Mesothelial cell of epicardium (in vitro differentiated cells): ENCODE measurements at regions not wholly inside any gene's neighbourhood (a gene's known extent, or its start where the extent isn't known, plus 50 kb on each side); places are given as distances from the start of the nearest gene placed in this dataset.

Source experiments
- DNase-seq, 2 experiments: peaks; one replicate each; pipeline ENCODE4 v3.0.0; 2021; ENCODE audit warnings: low spot score in 2 of 2; ENCODE audit not compliant: unreplicated experiment in 2 of 2
- H3K27ac Mint-ChIP-seq: 2 replicates; pipeline ENCODE4 v1.8.0; 2021; ENCODE audit warnings: mixed read lengths
- H3K27me3 Mint-ChIP-seq: 2 replicates; pipeline ENCODE4 v1.8.0; 2021; ENCODE audit warnings: low read depth, mixed read lengths
- H3K36me3 Mint-ChIP-seq: 2 replicates; pipeline ENCODE4 v1.8.0; 2021; ENCODE audit warnings: mixed read lengths
- H3K4me1 Mint-ChIP-seq: 2 replicates; pipeline ENCODE4 v1.8.0; 2021; ENCODE audit warnings: mixed read lengths
- H3K4me3 Mint-ChIP-seq: 2 replicates; pipeline ENCODE4 v1.8.0; 2021; ENCODE audit warnings: mild to moderate bottlenecking, moderate library complexity, mixed read lengths
- H3K9me3 Mint-ChIP-seq: 2 replicates; pipeline ENCODE4 v1.8.0; 2021; ENCODE audit warnings: mixed read lengths
- CTCF ChIP-seq: fragments of 200-600 bp; sonication (generic); IDR thresholded peaks from one replicate; pipeline ENCODE4 v1.5.0; 2021; ENCODE audit warnings: antibody characterized with exemption; ENCODE audit not compliant: unreplicated experiment

GRCh38 chrX:20437683-20438082, 171.0 kb upstream of the RPS6KA3 start:
- Mint-ChIP-seq H3K9me3 (peaks cover 16% of the 10 kb centered on the region), H3K36me3 (no peaks in the 10 kb centered on the region), H3K27ac (no peak overlapping the region), H3K27me3 (no peaks in the 10 kb centered on the region), H3K4me3 (no peak overlapping the region), H3K4me1 (peaks cover 11% of the 10 kb centered on the region)
- no peak for DNase-seq
- no peak for TF ChIP-seq CTCF

DNA sequence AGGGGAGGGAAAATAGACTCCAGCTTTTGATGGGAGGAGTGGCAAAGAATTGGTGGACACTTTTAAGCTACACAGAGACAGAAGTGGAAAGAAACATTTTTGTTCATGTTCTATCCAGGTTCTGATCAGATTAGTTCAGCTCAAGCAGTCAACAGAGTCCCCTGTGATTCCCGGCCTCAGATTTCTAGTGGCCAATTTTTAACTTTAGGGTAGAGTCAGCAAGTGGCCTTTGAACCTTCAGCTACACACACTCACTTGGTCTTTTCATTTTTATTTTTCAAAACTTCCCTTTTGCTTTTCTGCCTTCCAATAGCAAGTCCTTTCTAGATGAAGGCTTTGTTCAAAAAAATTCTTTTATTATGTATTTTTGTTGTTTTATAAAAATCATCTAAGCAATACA, 169.2 kb upstream of the RPS6KA3 start:
- no peak overlapping the region for H3K27ac Mint-ChIP-seq
- H3K27me3 Mint-ChIP-seq = no peaks in the 10 kb centered on the region
- H3K4me1 Mint-ChIP-seq = peaks cover 9% of the 10 kb centered on the region
- TF ChIP-seq CTCF = no peak
- no peak overlapping the region for H3K4me3 Mint-ChIP-seq
- DNase-seq = no peak
- no peaks in the 10 kb centered on the region for H3K36me3 Mint-ChIP-seq
- peaks cover 14% of the 10 kb centered on the region for H3K9me3 Mint-ChIP-seq

DNA sequence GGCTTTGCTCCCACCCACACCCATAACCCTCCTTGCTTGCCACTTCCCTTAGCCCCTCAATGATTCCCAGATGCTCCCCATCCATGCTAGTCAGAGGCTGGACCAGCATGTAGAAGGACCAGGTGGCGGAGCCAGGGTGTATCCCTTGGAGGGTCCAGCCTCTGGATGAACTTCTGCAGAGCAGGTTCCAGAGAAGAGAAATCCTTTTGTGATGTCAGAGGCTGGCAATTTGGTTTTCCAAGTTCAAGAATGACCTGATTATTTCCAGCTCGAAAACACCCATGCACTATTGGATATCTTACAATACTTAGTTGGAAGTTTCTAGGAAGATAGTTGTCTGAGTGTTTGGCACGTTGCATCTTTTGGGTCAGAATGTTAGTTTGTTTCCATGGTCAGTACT, 168.3 kb upstream of the RPS6KA3 start:
- TF ChIP-seq CTCF = no peak
- no peak overlapping the region for H3K27ac Mint-ChIP-seq
- DNase-seq = no peak
- H3K27me3 Mint-ChIP-seq = no peaks in the 10 kb centered on the region
- H3K9me3 Mint-ChIP-seq = peaks cover 14% of the 10 kb centered on the region
- H3K4me3 Mint-ChIP-seq = no peak overlapping the region
- peaks cover 3% of the 10 kb centered on the region for H3K4me1 Mint-ChIP-seq
- H3K36me3 Mint-ChIP-seq = no peaks in the 10 kb centered on the region

DNA sequence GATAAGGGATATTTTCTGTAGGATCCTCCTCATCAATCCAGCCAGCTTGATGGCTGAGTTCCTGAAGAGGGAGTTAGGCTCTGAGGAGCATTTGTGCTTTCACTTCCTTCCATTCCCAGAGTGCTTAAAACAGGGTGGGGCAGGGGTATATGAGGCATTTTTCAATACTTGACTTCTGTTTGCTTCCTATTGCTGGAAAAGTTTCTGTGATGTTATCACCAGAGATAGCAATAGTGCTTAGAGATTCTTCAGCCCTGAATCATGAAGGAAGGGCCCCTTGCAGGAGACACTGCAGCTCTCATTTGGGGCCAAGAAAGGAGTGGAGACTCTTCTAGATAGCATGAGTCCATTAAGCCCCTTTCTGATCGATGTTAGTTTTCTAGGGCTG, 166.7 kb upstream of the RPS6KA3 start:
- Mint-ChIP-seq H3K4me3 (no peak overlapping the region), H3K27me3 (no peaks in the 10 kb centered on the region), H3K36me3 (no peaks in the 10 kb centered on the region), H3K27ac (no peak overlapping the region), H3K9me3 (peaks cover 22% of the 10 kb centered on the region), H3K4me1 (peaks cover 3% of the 10 kb centered on the region)
- TF ChIP-seq CTCF = no peak
- DNase-seq = no peak

DNA sequence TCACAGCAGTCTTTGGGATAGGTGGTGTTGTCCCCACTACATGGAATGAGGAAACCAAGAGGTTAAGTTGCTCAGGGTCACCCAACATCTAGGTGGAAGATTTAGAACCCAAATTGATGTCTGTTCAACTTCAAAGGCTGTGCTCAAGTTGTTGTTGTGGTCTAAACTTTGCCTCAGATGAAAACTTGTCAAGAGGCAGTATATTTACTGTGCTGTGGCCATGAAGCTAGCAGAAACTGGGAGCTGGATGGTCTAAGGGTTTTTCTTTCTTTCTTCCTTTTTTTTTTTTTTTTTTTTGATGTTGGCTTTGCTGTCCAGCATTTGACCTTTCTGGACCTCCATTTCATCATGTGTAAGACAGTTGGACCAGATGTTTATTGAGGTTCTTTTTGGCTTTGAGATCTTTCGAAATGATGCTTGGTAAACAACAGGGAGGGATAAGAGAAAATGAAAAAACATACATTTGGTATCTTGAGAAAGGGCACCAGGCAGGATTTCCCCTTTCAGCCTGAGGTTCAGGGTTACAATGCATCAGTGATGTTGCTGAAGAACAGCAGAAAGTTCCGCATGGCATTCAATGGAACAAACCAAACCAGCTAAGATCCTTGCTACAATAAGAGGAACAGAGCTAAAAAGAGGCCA, 166.2 kb upstream of the RPS6KA3 start:
- no peaks in the 10 kb centered on the region for H3K27me3 Mint-ChIP-seq
- H3K9me3 Mint-ChIP-seq = peaks cover 22% of the 10 kb centered on the region
- H3K4me1 Mint-ChIP-seq = peaks cover 3% of the 10 kb centered on the region
- H3K36me3 Mint-ChIP-seq = no peaks in the 10 kb centered on the region
- DNase-seq = no peak
- no peak overlapping the region for H3K4me3 Mint-ChIP-seq
- TF ChIP-seq CTCF = no peak
- no peak overlapping the region for H3K27ac Mint-ChIP-seq

DNA sequence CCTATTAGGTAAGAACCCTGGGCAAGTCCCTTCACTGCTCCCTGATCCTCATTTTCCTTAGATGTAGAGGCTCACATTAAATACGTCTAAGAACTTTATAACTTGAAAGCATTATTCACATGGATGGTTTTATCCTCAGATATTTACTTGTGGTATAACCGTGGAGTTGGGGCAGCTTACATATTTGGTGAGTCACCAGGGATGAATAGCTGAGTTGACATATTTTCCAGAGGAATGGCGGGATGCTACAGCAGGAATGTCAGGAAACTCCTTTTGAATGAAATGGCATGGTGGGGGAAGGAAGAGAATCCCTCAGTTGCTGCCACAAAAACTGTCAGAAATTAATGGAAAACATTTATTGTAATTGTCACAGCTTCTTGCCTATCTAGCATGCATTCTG, 165.3 kb upstream of the RPS6KA3 start:
- no peak for TF ChIP-seq CTCF
- Mint-ChIP-seq H3K27ac (no peak overlapping the region), H3K9me3 (peaks cover 22% of the 10 kb centered on the region), H3K27me3 (no peaks in the 10 kb centered on the region), H3K4me3 (no peak overlapping the region), H3K4me1 (peaks cover 3% of the 10 kb centered on the region), H3K36me3 (no peaks in the 10 kb centered on the region)
- no peak for DNase-seq
